ENCODE measurements at regions not wholly inside any gene's neighbourhood (a gene's known extent, or its start where the extent isn't known, plus 50 kb on each side); places are given as distances from the start of the nearest gene placed in this dataset.

- no peak overlapping the region for H3K4me3 ChIP-seq
- H3K27ac ChIP-seq: no peak overlapping the region
- TF ChIP-seq CTCF (IDR thresholded peaks at IDR 0.05): no peak
- ATAC-seq (no peak), DNase-seq (no peak)
- intact Hi-C loops (cut with DNase I): no loop called here
- H3K27me3 ChIP-seq: no peaks in the 10 kb centered on the region
- peaks cover 0 to 18% of the 10 kb centered on the region in 2 donors for H3K9me3 ChIP-seq
- no peaks in the 10 kb centered on the region for H3K36me3 ChIP-seq
- H3K4me1 ChIP-seq: no peaks in the 10 kb centered on the region
Observed at GRCh38 chr4:23533859-23534258, 356.0 kb downstream of the PPARGC1A start.

- intact Hi-C loops (cut with DNase I): no loop called here
- ATAC-seq: no peak
- no peak overlapping the region for H3K27ac ChIP-seq
- H3K4me1 ChIP-seq: no peaks in the 10 kb centered on the region
- no peak overlapping the region for H3K4me3 ChIP-seq
- TF ChIP-seq CTCF (IDR thresholded peaks at IDR 0.05): no peak
- DNase-seq: peak in 1 of 4 donors; percentile 4
- no peaks in the 10 kb centered on the region for H3K36me3 ChIP-seq
- no peaks in the 10 kb centered on the region for H3K27me3 ChIP-seq
- H3K9me3 ChIP-seq: peaks cover 0 to 18% of the 10 kb centered on the region in 2 donors
Observed at GRCh38 chr4:23516716-23517115, 373.1 kb downstream of the PPARGC1A start.

- Histone ChIP-seq H3K4me1 (no peaks in the 10 kb centered on the region), H3K27ac (no peak overlapping the region), H3K36me3 (no peaks in the 10 kb centered on the region), H3K9me3 (no peaks in the 10 kb centered on the region), H3K27me3 (no peaks in the 10 kb centered on the region), H3K4me3 (no peak overlapping the region)
- DNase-seq: no peak
- no peak for TF ChIP-seq CTCF (IDR thresholded peaks at IDR 0.05)
- intact Hi-C loops (cut with DNase I): no loop called here
- ATAC-seq: no peak
Observed at GRCh38 chr4:23504083-23504482, 385.8 kb downstream of the PPARGC1A start.

- H3K27me3 ChIP-seq: no peaks in the 10 kb centered on the region
- no peaks in the 10 kb centered on the region for H3K4me1 ChIP-seq
- intact Hi-C loops (cut with DNase I): no loop called here
- no peak for TF ChIP-seq CTCF (IDR thresholded peaks at IDR 0.05)
- DNase-seq (no peak), ATAC-seq (peak; percentile 50)
- H3K36me3 ChIP-seq: no peaks in the 10 kb centered on the region
- H3K9me3 ChIP-seq: peaks cover 0 to 11% of the 10 kb centered on the region in 2 donors
- H3K27ac ChIP-seq: no peak overlapping the region
- H3K4me3 ChIP-seq: no peak overlapping the region
Observed at GRCh38 chr4:23500894-23501449, 388.9 kb downstream of the PPARGC1A start.

- Histone ChIP-seq H3K9me3 (peaks cover 0 to 8% of the 10 kb centered on the region in 2 donors), H3K4me1 (no peaks in the 10 kb centered on the region), H3K4me3 (no peak overlapping the region), H3K36me3 (no peaks in the 10 kb centered on the region), H3K27me3 (no peaks in the 10 kb centered on the region), H3K27ac (no peak overlapping the region)
- intact Hi-C loops (cut with DNase I): no loop called here
- DNase-seq (peak in 1 of 4 donors; percentile 23), ATAC-seq (no peak)
- no peak for TF ChIP-seq CTCF (IDR thresholded peaks at IDR 0.05)
Observed at GRCh38 chr4:23485801-23486200, 404.0 kb downstream of the PPARGC1A start.
